ENCODE measurements at regions not wholly inside any gene's neighbourhood (a gene's known extent, or its start where the extent isn't known, plus 50 kb on each side); places are given as distances from the start of the nearest gene placed in this dataset.
"Not testable (repeated sequence)": the region's sequence is repeated elsewhere in the genome, so short reads cannot be mapped to it uniquely, and the experiment has no call there.

DNA sequence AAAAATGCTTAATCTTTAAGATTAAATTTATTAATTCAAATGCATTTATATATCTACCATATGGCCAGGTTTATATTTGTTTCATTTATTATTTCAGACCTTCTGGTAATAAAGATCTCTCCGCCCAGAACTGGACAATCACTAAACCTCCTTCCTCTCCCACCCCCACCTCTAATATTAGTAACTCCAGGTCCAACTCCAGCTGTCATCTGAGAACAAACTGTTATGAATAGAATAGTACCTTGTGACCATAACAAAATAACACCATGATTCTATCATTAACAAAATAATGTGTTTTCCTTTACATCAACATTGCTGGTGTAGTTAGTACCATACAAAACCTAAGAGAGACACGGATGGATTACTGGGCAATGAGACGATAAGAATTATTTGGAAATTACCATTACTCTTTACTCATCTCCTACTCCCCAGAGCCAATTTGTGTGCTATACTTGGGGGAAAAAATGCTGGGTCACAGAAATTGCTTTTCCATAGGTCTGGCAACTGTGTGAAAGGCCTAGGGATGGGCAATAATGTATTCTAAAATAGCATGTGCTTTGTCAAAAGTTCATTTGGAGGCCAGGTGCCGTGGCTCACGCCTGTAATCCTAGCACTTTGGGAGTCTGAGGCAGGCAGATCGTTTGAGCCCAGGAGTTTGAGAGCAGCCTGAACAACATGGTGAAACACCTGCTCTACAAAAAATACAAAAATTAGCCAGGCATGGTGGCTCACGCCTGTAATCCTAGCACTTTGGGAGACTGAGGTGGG lies 186.1 kb downstream of the ENC1 start:
- DNase-seq: no peak

DNA sequence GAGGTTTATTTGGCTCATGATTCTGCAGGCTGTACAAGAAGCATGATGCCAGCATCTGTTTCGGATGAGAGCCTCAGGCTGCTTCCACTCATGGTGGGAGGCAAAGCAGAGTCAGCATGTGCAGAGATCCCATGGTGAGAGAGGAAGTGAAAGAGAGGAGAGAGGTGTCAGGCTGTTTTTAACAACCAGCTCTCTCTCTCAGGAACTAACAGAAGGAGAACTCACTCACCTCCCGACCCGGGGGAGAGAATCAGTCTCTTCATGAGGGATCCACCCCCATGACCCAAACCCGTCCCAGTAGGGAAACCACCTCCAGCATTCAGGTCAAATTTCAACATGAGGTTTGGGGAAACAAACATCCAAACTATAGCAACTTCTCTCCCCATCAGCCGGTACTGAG lies 187.7 kb downstream of the ENC1 start:
- DNase-seq: no peak

DNA sequence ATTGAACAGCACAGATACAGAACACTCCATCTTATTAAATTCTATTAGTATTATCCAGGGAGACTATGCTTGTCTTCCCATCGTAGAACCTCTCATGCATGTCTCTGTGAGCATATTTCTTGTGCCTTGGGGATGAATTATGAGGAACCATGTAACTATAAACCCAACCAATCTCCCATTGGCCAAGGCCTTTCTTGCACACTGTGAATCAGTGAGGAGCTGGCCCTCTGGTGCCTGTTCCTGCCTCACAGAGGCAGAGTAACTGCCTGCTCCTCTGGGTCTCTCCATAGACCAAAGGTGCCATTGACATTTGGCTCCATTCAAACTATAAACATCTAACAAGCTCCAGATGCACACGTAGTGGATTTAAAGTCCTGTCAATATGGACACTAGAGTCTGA lies 190.4 kb downstream of the ENC1 start:
- no peak for DNase-seq

DNA sequence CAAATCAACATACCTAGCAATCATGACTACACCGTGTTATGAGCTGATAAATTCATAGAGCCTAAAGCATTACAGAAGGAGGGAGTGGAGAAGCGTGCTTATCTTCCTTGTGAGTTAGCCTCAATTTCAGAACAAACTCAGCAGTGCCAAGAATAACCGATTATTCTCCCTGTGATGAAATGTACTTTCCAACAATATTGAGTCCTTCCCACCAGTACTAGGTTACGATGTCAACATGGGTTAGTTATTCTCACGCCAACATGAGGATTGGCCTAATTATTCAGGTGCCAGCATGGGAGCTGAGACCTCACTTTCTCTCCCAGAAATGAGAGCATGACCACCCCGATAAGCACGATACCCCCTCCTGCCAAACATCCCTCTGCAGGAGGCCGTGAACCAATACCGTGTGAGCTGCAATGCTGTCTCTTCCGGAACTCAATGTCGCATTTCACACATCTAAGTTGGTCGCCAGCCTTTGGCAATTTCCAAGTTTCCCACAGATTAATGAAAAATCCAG lies 193.7 kb downstream of the ENC1 start:
- no peak for DNase-seq

DNA sequence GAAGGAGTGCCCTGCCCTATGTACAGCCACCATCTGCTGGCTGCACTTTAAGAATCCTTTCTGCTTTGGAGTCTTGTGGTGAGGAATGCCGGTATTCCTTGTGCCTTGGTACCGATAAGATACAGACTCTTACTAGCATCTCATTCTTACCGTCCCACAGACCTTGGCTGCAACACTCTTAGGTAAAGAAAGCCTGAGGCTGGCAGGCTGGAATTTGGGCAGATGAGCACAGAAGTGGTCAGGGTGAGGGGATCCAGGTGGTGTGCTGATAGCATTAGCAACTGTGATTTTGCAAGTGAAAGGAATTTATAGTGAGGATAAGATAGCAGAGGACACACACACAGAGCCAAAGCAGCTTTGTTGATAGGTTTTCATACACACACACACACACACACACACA lies 198.1 kb downstream of the ENC1 start:
- no peak for DNase-seq

DNA sequence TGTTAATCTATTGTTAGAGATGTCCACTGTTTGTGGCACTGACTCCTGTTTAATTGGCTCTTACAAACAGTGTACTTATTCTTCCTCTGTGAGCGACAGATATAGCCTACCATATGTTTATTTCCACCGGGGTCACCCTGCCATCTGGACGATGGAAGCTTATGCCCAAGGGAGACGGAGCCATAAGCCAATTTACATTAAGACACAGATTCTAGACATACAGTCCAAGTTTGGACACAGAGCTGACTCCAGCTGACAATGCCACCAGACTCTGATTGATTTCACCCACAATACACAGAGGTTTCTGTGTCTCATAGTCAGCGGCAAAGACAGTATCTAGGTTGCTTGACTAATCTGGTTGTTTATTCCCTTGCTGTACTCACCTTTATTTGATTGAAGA lies 198.9 kb downstream of the ENC1 start:
- no peak for DNase-seq

DNA sequence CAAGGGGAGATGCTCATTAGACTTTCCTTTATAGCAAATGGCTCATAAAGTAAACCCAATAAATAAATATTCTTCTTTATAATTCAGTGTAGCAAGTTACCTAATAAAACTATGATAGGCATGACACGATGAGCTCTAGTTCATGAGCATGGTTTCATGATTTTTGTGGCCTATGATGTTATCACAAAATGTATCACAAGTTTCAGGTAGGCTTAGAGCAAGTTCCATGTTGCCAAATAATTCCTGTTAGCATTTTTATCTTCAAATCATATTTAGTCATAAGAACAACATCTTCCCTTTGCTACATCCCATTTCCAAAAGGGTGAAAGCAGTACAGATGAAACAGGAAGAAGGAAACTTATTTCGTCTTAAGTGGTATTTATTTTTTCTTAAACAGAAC lies 200.2 kb downstream of the ENC1 start:
- no peak for DNase-seq

DNA sequence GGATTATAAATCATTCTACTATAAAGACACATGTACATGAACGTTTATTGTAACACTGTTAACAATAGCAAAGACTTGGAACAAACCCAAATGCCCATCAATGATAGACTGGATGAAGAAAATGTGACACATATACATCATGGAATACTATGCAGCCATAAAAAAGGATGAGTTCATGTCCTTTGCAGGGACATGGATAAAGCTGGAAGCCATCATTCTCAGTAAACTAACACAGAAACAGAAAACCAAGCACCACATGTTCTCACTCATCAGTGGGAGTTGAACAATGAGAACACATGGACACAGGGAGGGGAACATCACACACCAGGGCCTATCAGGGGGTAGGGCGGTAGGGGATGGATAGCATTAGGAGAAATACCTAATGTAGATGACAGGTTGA lies 202.7 kb downstream of the ENC1 start:
- DNase-seq: not testable (repeated sequence)

DNA sequence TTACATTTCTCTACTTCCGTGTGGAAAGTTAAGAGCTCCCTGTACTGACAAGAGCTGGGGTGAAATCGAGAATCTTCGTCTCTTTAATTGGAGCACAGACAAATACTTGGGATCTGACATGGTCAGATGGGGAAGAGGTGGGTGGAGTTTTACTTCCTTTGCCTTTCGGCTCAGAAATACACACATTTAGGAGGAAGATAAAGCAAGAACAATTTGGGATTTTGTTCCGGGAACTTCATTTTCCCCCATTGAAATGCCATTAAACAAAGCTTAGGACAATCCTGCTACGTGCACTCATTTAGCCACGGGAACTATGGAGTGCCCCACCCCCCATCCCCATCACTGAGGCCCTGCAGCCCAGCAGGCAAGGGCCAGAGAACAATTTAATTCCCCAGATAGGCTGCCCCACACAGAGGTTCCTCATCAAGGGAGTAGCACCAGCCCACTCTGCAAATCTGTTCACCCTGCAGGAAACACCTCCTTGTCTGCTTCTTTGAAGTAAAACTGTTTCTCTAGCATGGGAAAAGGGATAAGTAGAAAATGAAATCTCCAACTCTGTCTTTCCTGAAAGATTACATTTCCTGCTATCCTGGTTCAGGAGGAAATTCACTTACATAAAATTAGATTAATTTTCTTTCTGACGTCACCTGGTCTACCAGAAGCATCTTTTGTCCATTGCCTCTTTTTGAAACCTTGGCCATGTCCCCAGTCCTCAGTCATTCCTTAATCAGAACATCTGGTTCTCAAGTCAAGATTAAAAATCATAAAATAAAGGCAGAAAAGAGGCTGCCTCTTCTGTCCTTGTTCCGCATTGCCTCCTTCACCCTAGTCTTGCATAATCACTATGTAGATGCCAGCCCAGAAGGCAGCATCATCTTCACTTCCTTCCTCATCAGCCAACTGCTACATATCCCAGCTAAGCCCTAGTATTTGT lies 206.4 kb downstream of the ENC1 start:
- no peak for DNase-seq

DNA sequence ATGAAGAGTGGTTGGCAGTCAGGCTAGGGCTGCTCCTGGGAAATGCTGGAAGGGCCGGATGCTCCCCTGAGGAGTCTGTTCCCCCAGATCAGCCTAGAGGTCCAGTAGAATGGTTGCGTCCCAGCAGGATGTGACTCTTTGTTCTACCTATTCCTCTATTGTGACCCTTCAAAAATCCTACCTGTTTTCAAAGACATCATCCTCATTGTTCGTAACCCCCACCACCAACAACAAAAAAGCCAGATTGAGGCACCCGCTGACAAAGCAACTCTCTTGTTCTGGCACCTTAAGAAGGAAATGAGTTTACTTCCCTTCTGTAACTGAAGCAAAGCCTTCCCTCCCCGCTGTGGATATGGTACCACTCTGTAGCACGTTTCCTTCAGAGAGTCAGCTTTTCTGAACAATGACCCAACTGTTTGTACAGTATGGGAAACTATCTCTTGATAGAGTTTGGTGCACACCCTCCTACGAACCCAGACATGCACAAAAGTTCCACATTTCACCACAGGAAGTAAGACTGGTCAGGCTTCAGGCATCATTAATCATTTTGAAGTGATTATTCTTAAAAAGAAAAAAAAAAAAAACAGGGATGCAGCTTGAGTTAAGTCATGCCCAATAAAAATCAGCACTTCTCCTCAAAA lies 207.2 kb downstream of the ENC1 start:
- no peak for DNase-seq

DNA sequence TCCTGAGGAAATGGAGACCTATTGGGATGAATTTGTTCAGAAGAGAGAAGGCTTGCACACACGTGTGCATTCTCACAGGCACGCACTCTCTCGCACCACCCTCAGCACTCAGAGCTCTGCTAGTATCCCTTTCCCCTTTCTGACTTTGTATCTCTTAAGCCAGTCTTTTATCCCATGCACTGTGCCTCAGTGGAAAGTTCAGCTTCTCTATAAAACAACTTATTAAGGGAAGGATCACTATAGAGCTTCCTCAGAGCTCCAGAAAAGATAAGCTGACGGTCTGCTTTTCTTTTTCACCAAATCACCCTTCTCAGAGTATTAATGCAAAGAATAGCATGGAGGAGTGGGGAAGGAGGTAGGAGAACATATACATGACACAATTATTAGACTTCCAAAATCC lies 207.8 kb downstream of the ENC1 start:
- DNase-seq: no peak

DNA sequence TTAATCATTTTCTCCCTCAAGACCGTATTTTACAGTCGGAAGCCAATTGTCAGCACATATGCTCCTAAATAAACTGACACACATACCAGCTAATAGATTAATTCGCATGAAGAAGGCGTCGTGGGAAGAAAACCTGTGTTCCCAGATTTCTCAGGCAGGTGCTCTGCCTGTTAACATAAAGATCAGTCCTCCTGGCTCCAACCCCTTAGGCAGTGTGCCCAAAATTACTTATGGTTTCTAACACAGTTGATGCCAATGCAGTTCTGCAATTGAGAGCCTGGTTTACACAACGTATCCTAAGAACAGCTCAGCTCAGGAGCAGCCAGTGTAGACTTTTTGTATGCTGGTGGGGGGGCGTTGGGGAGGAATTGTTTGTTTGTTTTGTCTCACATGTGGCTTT lies 208.3 kb downstream of the ENC1 start:
- no peak for DNase-seq

DNA sequence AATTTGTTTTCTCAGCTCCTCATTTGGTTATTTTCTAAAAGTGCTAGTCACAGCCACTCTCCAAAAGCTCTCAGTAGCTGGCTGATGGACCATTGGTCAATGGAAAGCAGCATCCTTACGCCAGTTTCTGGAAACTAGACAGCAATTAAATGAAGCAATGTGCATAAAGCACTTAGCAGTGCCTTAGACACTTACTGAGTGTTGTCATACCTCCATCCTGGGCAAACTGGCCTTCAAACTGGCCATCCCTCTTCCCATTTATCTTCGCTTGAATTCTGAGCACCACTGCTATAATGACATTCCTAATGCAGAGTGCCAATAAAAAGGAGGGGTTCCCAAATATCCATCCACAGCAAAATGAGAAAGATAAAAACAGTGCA lies 209.2 kb downstream of the ENC1 start:
- no peak for DNase-seq

DNA sequence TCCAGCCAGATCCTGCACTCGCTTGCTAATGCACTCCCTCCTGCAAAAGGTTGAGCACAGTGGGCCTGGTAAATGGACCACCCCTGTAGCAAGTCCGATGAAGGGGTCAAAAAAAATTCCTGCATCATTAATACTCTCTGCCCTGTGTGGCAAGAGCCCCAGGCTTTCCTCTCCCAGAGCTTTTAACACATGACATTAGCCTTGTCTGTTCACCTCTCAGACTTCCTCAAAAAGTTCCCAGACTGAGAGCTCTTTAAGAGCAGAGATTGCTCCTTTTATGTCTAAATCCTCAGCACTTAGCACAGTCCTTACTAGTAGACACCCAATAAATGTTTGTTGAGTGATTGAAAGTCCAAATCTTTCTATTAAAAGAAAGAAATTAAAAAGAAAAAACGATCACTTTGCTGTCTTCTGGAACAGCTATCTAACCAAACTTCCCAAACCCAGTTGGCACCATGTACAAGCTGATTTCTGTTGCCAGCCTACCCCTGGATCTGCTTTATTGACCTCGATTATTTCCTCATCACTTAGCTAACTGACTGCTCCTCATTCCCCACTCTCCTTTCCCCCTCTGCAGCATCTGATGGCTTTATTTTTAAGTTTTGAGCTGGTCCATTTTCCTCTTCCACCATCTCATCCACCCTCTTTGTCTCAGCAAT lies 209.8 kb downstream of the ENC1 start:
- DNase-seq: no peak

DNA sequence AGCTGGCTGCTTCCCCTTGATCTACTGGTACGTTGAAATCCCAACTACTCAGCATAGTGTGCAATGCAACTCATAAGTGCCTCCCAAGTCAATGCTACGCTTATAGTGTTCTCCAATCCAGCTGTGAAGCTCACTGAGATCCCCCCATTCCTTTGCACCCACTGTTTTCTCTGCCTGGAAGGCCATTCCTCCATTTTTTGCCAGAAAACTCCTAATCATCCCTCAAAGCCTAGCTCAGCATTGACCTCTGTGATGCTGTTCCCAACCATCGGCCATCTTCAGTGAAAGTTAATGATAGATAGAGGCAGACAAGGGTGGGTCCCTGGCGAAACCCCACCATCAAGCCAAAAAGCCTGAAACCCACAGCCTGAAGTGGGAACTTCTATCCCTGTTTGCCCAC lies 211.0 kb downstream of the ENC1 start:
- no peak for DNase-seq

DNA sequence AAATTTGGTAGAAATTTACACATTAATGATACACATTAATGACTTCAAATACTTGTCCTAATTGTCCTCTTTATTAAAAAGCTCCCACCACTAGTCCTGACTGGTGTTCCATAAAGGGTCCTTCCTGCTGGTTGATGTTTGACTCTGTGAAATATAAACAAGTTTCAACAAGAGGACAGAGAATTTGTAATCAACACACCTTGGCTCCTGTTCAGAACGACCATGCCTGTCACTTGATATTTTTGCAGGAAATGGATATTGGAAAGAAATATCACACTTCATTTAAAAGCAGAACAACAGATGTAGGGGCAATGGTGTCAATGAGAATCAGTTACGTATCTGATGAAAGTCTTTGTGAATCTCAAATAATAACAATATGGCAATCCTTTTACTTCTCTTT lies 211.7 kb downstream of the ENC1 start:
- DNase-seq: no peak

DNA sequence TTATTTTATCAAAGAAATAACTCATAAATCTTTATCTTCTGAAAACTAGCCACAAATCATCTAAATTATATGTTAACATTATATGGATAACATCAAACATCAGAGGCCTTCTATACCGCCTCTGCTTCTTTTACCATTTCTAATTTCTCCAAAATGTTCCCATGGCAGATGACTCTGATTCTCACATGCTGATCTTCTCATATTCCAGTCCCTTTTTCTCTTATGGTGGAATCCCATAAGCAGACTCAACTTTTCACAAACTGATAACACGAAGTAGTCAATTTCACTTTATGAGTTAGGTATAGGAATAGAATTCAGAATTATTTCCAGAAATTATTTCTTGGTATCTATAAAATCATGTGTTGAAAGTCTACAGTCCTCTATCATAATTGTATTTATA lies 212.3 kb downstream of the ENC1 start:
- DNase-seq: no peak

DNA sequence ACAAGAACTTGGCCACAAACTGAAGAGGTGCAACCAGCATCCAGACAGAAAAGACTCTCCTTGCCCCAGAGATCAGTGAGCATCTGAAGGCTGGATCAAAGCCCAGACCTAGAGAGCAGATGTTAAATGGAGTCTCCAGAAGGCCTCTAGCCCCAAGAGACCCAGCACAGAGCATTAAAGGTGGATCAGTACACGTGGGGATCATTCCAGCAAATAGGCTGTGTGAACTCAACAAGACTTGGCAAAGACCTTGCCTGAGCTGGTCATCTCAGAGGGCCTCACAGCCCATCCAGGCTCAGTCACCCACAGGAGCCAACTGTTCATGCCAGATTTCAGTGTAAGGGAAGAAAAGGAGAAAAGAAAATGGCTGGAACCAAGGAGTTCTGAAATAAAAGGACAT lies 214.0 kb downstream of the ENC1 start:
- no peak for DNase-seq

DNA sequence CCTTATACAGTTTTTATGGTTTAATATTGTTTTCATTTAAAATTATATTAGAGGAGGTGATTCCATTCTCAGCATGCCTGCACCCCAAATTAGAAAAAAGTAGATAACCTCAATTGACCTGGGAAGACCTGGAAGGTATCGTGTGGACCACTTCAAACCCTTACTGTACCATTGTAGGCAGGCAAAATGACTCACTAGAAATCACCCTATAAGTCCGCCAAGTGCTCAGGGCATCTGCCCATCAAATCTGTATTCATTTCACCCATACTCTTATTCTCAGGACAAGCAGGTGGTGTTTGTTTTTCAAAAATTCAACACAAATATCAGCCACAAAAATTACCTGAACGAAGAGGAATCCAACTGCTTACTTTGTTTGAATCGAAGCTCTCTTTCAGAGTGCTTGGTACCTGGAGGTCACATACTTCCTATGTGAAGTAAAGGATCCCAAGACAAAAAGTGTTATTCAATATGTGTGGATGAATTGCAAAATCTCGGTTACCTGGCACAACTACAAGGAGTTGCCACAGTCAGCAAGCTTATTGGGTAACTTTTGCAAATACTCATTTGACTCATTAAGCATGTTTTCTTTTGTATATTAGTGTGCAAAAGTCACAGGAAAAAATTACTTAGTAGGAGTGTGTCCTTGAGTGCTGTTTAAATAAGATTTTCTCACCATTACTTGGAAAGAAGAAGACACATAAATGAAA lies 216.2 kb downstream of the ENC1 start:
- no peak for DNase-seq

DNA sequence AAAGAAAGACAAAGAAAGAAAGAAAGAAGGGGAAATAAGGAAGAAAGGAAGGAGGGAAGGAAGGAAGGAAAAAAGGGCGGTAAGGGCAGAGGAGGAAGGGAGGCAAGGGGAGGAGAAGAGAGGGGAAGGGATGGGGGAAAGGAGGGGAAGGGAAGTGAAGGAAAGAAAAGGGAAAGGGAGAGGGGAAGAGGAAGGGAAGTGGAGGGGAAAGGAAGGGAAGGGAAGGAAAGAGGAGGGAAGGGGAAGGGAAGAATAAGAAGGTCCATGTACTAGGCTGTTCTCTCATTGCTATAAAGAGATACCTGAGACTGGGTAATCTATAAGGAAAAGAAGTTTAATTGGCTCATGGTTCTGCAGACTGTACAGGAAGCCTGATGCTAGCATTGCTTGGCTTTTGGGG lies 217.1 kb downstream of the ENC1 start:
- no peak for DNase-seq

DNA sequence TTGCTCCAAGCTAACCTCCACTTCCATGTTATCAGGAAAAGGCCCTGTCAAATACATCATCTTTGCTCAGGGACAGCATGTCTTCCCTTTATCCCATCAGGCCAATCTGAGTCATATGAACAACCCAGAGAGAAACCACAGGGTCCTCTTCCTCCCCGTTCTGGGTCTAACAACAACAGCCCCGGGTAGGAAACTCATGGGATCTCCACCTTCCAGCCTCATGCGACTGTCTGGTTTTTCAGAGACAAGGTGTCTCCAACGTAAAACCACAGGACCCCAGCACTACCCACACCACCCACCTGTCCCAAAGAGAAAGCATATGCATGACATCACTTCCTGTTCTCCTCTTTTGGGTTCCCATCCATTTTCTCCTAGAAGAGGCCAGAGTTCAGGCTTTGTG lies 217.9 kb downstream of the ENC1 start:
- DNase-seq: no peak

DNA sequence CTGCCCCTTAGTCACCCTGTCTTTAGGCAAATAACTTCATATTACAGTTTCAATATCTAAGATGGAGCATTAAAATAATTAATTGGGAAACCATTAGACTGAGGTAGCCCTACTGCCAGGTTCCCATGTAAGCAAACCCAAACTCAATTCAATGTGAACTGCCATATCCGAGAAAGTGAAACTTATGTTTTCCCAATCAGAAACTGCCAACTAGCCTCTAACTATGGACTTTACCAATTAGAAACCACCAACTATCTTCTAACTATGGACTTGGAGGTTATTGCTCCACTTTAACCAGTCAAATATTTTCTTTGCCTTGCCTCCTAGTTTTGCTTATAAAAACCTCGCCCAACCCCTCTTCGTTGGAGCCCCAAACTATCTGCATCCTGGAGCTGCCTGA lies 218.5 kb downstream of the ENC1 start:
- no peak for DNase-seq

Data from stimulated activated CD4-positive, alpha-beta T cell treated with anti-CD3 and anti-CD28 coated beads, Interleukin-4, amount 100 ng/mL, for 1 hour (primary cell).